Umbilical cord (tissue), 1 donor: ENCODE measurements at regions not wholly inside any gene's neighbourhood (a gene's known extent, or its start where the extent isn't known, plus 50 kb on each side); places are given as distances from the start of the nearest gene placed in this dataset.

Source experiments
- DNase-seq: peaks from one replicate; pipeline ENCODE4 v3.0.0-alpha.2; 2015; ENCODE audit warnings: low spot score

GRCh38 chr7:131899271-131900030 is 343.0 kb upstream of the PODXL start:
- DNase-seq = no peak

DNA sequence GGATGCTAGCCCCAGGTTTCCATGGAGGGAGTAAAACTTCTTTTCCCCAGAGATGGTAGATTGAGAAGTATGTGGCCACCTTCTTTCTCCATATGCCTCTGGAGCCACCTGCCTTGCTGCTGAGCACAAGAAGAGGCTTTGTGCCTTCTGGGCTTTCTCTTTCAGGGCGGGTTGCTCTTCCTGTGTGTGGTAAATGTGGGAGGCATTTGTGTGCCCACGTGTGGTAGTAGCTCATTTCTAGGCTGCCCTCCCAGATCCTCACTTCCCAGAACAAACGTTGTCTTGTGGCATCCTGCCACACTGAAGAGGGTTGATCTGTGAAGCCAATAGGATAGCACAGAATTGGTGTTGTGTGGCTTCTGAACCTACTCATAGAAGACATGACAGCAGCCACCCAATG is 342.0 kb upstream of the PODXL start:
- no peak for DNase-seq

GRCh38 chr7:131897790-131898165 is 341.4 kb upstream of the PODXL start:
- no peak for DNase-seq

DNA sequence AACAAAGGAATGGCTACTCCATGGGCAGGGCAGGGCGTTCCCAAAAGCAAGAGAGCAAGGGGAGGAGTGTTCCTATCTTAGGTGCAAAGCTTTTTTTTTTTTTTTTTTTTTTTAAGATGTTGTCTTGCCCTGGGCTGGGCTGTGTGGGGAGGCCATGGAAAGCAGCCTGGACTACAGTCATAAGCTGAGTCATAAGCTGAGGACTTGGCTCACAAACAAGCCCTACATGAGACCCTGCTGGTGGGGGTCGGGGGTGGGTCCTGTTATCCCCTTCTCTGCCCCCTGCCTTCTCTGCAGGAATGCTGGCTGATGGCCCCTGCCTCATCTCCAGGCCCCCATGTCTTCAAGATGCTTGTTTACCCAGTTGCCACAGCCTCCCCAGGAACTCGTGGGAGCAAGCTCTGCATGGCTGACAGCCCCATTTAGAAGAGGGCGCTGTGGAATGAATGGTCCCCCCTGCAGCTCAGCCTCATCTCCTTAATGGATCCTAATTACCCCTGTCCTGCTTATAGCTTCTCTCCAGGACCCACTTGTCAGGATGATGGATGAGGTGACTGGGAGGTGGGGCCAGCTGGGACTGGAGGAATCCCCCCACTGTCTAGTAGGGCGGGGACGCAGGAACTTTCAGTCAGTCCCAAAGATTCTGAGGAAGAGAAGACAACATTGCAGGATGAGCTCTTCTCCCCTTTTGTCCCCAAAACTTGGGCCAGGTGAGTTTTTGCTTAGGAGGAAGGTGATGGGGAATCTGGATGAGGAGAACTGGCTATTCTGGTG is 340.8 kb upstream of the PODXL start:
- peak; percentile 12 for DNase-seq

DNA sequence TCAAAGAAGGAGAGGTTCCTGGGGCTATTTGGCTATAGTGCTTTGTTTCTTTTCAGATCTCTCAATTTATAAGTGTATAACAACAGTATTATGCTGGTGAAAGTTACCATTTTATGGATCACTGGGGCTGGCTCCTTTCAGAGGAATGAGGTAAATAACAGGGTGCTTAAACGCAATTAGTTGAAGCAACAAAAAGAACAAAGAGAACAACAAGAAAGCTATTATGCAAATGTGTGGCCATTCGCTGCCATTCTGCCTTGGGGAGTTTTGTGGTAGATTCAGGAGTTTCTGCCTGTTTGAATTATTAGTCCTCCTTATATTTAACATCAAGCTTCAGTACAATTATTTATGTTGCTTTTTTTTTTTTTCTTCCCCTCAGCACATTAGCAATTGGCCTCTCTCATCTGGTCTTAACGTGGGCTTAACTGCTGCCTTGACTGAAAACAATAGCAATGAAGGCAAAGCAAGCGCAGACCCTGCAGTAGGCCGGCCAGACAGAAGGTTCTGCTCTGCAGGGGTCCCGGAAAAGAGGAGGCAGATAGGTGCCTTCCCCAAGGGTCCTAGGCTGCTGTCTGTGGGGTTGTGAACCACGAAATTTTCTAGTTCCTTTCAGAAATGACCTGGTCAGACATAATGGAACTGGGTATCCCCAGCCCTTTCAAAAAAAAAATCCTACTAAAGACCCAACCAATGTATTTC is 339.9 kb upstream of the PODXL start:
- DNase-seq = no peak

- peak; percentile 13 for DNase-seq
Measured at GRCh38 chr7:131895541-131896164, 339.2 kb upstream of the PODXL start.

DNA sequence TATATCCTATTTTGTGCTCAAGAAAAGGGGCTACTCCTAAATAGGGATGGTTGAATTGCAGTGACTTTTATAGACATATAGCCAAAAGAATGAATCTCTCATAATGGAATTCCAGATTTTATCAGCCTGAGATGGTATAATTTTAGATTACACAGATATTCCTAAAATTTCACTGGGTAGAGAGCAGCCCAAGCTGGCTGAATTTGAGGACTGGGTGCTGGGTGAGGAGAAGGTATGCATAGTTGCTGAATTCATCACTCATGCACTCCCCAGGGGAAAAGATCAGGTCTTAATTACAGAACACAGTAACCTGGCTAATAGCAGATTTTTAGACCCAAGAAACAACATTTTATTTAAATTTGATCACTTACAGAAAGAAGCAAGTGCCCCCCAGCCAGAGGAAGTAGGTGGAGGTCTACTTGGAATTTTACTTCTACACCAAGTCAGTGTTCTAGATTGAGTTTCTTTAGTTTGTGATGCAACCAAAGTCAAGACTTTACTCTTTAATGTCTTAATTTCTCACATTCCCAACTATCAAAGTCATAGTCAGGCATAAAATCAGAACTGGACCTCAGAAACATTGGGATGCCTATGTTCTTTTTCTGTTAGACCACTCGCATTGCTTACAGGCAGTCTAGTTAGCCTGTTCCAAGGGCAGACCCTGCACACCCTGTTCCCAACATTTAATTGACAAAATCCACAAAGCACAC is 337.4 kb upstream of the PODXL start:
- DNase-seq = no peak

DNA sequence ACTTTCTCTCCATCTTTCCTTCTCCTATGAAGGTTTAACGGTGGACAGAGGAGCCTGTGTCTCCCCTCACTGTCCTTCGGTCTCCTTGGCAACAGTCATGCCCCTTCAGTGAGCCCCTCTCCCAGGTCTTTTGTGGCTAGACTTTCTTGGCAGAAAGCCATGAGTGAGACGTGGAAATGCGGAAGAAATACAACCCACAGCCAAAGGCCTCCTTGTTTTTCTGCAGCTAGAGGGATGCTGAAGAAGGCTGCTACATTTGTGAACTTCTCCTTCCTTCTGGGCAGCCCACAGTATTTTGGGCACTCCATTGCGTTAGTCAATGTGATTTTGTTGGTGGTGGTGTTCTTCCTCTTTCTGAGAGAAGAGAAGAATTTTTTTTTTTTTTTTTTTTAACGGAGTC is 333.7 kb upstream of the PODXL start:
- DNase-seq = peak; percentile 13

DNA sequence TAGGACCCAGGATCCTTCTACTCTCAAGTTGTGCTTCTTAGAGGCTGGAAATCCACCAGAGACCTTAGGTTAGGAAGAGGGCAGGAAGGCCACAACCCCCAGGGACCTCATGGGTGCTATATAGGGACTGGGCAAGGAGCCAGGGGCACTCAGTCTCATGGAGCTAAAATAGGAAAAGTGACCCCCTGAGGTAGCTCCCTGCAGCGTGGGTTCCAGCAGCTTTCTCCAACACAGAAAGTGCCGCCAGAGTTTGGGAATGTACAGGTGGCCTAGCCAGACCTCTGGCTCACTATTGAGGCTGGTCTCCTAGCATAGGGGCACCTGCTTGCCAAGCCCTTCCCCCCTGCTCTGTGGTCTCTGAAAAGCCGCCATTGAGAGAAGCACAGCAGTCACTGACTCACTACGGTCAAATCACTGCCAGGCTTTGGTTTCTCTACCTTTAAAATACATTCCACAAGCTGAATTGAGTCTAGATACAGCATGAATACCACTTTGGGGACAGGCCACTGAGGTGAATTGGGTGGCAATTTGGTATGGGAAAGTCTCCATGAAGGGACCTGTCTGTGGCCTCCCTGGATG is 333.2 kb upstream of the PODXL start:
- no peak for DNase-seq

DNA sequence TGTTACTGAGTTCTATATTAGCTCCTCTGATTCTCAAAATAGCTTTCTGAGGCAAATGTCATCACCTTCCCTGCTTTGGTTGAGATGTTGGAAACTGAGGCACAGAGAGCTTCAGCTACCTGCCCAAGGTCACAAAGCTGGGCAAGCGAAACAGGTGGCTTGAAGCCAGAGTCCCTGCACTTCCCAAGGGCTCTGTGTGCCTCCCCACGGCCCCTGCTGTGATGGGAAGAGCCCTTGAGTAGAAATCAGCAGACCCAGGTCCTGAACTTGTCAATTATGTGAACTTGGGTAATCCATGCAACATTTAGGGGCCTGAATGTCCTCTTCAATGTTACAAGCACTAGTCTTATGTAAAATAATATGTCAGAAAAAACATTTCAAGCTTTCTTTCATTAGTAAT is 327.3 kb upstream of the PODXL start:
- no peak for DNase-seq

GRCh38 chr7:131883196-131883595 is 326.8 kb upstream of the PODXL start:
- DNase-seq = no peak

GRCh38 chr7:131882321-131882720 is 325.9 kb upstream of the PODXL start:
- no peak for DNase-seq

DNA sequence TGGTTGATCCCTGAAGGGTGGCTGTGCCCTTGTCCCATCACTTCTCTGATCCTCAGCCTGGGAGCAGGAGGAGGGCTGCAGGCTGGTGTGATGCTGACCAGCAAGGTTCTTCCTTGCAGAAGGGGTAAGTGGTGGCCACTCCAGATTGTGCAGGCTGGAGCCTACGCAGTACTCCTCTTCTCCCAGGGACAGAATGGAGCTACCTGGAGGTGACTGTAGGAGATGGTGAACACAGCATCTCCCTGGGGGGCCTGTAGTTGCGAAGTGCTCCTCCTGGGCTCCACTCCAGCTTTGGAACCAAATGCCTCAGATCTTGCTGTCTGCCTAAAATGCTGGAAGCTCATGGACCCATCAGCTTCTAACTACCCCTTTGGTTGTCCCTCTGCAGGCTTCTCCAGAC is 323.6 kb upstream of the PODXL start:
- DNase-seq = no peak

DNA sequence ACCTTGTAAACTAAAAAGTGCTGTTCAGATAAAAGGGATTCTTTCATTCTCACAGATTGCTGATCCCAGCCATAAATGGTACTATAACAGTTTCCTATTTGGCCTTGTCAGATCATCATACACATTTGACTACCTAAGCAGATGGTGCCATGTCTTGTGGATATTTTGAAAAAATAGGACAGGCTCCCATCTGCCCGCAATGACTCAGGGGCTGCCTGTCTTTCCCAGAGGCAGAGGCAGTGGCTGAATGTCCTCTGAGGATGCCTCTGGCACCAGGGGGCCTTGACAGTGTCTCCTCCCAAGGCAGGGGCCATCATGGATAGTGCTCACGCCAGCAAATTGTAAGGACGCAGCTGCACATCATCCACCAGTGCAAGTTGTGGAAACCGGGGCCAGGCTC is 323.0 kb upstream of the PODXL start:
- DNase-seq = no peak

- DNase-seq = no peak
Measured at GRCh38 chr7:131878777-131879176, 322.3 kb upstream of the PODXL start.

GRCh38 chr7:131873581-131873980 is 317.2 kb upstream of the PODXL start:
- DNase-seq = no peak

DNA sequence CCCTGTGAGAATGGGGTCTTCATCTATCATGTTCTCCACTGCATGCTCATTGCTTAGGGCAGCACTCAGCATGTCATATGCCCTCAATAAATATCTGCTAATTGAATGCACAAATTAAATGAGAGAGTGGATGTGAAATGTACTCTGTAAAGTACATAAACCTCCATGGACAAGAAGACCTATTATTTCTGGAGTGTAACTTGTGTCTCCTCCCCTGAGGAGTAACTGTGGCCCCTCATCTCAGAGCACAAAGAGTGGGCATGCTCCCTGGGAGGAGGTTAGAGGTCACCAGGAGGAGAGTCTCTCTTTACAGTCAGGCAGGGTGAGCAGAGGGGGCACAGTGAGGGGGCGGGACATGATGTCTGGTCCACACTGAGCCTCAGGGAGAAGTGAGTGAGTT is 313.6 kb upstream of the PODXL start:
- no peak for DNase-seq

DNA sequence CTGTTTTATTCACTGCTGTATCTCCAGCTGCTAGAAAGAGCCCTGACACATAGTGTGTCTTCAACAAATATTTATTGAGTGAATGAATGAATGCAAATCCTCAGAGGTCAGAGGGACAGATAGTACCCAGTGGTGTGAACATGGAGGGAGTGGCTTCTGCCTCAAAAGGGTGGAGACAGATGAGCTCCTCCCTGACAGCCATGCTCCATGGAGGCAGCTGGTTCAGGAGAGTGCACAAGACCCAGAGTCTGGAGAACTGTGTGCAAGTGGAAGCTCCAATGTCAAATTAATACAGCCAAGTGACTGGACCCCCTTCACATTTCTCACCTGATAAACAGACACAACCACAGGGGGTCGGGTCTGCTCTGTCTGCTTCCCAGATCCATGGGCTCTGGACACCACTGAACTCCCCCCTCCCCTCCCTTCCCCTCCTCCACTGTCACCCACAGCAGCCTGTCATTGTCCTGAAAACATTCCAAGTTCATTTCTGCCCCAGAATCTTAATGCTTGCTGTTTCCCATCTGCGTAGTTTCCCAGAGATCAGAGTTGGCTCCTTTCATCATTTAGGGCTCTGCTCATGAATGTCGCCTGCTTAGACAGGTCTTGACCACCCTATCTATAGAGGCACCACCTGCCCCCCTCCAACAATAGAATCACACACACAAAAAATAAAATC is 312.9 kb upstream of the PODXL start:
- DNase-seq = no peak

- DNase-seq = no peak
Measured at GRCh38 chr7:131867461-131867860, 311.0 kb upstream of the PODXL start.

DNA sequence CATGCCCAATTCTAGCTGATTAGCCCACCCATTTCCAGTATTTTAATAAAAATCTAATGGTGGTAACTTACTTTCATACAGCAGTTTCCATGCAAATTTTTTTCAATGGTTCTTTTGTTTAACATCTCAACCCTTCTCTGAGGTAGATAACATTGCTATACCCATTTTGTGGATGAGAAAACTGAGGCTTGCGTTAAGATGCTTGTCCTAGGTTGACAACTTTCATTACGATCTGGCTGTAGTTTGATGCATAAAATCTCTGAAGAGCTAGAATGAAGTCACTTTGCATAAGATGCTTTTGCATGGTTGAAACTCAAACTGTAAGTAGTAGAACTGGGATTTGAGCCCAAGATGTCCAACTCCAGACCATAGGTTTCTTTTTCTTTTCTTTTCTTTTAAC is 309.5 kb upstream of the PODXL start:
- no peak for DNase-seq
